ENCODE measurements at regions not wholly inside any gene's neighbourhood (a gene's known extent, or its start where the extent isn't known, plus 50 kb on each side); places are given as distances from the start of the nearest gene placed in this dataset.
A peak's percentile ranks its signal among the peaks of the same experiment; 100 is the strongest.
"Not testable (repeated sequence)": the region's sequence is repeated elsewhere in the genome, so short reads cannot be mapped to it uniquely, and the experiment has no call there.

- Histone ChIP-seq H3K4me1 (ENCODE audit: low read depth) (no peaks in the 10 kb centered on the region), H3K36me3 (ENCODE audit: low read depth) (no peaks in the 10 kb centered on the region), H3K4me3 (no peak overlapping the region), H3K9me3 (peaks cover 14% of the 10 kb centered on the region)
- TF ChIP-seq, protein P1, sequence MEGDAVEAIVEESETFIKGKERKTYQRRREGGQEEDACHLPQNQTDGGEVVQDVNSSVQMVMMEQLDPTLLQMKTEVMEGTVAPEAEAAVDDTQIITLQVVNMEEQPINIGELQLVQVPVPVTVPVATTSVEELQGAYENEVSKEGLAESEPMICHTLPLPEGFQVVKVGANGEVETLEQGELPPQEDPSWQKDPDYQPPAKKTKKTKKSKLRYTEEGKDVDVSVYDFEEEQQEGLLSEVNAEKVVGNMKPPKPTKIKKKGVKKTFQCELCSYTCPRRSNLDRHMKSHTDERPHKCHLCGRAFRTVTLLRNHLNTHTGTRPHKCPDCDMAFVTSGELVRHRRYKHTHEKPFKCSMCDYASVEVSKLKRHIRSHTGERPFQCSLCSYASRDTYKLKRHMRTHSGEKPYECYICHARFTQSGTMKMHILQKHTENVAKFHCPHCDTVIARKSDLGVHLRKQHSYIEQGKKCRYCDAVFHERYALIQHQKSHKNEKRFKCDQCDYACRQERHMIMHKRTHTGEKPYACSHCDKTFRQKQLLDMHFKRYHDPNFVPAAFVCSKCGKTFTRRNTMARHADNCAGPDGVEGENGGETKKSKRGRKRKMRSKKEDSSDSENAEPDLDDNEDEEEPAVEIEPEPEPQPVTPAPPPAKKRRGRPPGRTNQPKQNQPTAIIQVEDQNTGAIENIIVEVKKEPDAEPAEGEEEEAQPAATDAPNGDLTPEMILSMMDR (IDR thresholded peaks at IDR 0.05), result no peak
- DNase-seq (no peak), ATAC-seq (no peak)
- intact Hi-C loops (cut with DNase I, micrococcal nuclease), result no loop called here
These were observed 135.1 kb upstream of the TRIM24 start for GRCh38 chr7:138324941-138325340.

- Histone ChIP-seq H3K4me1 (ENCODE audit: low read depth) (no peaks in the 10 kb centered on the region), H3K9me3 (peaks cover 14% of the 10 kb centered on the region), H3K36me3 (ENCODE audit: low read depth) (no peaks in the 10 kb centered on the region), H3K4me3 (no peak overlapping the region)
- intact Hi-C loops (cut with DNase I, micrococcal nuclease), result no loop called here
- DNase-seq, result no peak
- TF ChIP-seq, protein P1 (IDR thresholded peaks at IDR 0.05), result no peak
- no peak for ATAC-seq
These were observed 134.6 kb upstream of the TRIM24 start for GRCh38 chr7:138325434-138325833.

DNA sequence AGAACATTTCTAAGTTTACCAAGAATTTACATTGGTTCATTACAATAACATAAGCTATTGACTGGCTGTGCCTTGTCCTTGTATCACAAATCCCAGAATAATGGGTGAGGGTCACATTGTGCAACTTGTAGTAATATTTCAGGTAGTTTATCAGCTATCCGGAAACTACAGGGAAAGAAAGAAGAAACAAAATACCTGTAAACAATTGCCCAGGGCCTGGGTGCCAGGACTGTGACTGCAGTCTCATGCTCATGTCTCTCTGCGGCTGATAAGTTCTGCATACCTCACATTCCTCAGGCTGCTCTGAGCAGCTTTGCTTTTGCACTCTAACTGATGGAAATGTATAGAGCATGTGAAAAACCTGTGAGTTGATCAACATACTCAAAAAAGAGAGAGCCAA is 131.8 kb upstream of the TRIM24 start:
- intact Hi-C loops (cut with DNase I, micrococcal nuclease), result no loop called here

GRCh38 chr7:138332850-138333249 is 127.2 kb upstream of the TRIM24 start:
- DNase-seq; H3K4me1 ChIP-seq (ENCODE audit: low read depth); ATAC-seq; H3K36me3 ChIP-seq (ENCODE audit: low read depth); intact Hi-C loops (cut with DNase I, micrococcal nuclease); H3K4me3 ChIP-seq: not testable (repeated sequence)
- peaks cover 48% of the 10 kb centered on the region for H3K9me3 ChIP-seq

More for the DNA sequence above, 131.8 kb upstream of the TRIM24 start:
- DNase-seq, result no peak
- H3K4me1 ChIP-seq (ENCODE audit: low read depth), result no peaks in the 10 kb centered on the region
- peaks cover 34% of the 10 kb centered on the region for H3K9me3 ChIP-seq
- no peak for ATAC-seq
- no peak overlapping the region for H3K4me3 ChIP-seq
- H3K36me3 ChIP-seq (ENCODE audit: low read depth), result no peaks in the 10 kb centered on the region
- TF ChIP-seq, protein P1 (IDR thresholded peaks at IDR 0.05), result no peak

DNA sequence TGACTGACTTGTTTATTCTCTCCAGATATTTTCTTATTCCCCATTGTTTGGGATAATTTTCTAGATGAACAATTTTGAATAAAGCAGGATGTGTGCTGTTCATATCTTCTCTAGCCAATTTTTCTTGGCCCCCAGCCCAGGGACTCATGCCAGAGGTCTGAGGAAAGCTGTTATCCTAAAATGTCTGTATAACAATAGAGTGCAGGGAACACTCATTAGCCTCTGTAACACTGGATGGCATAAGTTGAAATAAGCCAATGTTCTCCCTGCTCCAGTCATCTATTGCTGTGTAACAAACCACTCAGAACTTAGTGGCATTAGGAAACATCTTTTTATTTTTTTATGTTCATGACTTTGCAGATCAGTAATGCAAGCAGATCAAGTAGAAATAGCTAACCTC is 121.7 kb upstream of the TRIM24 start:
- Histone ChIP-seq H3K36me3 (ENCODE audit: low read depth) (no peaks in the 10 kb centered on the region), H3K4me3 (no peak overlapping the region), H3K9me3 (peaks cover 50% of the 10 kb centered on the region), H3K4me1 (ENCODE audit: low read depth) (no peaks in the 10 kb centered on the region)
- TF ChIP-seq, protein P1 (IDR thresholded peaks at IDR 0.05), result no peak
- DNase-seq (peak in 1 of 3 donors; percentile 10), ATAC-seq (no peak)
- intact Hi-C loops (cut with DNase I, micrococcal nuclease), result no loop called here

DNA sequence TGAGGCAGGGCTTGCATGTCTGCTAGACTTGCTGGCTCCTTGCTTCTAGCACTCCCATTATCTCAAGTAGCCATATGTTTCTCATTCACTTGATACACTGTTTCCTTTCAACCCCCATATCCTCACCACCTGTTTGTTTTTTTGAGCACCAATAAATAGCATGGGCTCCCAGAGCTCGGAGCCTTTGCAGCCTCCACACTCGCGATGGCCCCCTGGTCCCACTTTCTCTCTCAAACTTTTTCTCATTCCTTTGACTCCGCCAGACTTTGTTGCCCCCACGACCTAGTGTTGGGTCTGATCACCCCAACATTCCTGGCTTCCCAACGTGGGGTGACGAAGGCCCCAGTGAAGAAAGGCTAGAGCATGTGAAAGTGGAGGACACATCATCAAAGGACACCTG is 120.8 kb upstream of the TRIM24 start:
- peaks cover 48% of the 10 kb centered on the region for H3K9me3 ChIP-seq

DNA sequence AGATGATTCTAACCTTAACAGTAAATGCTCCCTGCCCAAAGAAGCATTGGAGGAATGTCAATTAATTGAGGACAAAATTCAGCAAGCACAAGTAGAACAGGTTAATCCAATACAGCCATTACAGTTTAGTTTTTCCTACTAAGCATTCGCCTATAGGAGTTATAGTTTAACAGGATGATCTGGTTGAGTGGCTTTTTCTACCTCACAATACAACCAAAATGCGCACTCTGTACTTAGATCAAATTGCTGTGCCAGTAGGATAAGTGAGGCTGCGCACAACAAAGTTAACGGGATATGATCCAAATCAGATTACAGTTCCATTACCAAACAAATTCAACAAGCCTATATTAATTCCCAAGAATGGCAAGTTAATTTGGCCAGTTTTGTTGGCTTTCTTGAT is 117.1 kb upstream of the TRIM24 start:
- ATAC-seq (no peak), DNase-seq (no peak)
- Histone ChIP-seq H3K4me3 (no peak overlapping the region), H3K4me1 (ENCODE audit: low read depth) (no peaks in the 10 kb centered on the region), H3K36me3 (ENCODE audit: low read depth) (no peaks in the 10 kb centered on the region), H3K9me3 (peaks cover 49% of the 10 kb centered on the region)
- TF ChIP-seq, protein P1 (IDR thresholded peaks at IDR 0.05), result no peak
- intact Hi-C loops (cut with DNase I, micrococcal nuclease), result no loop called here

More for the DNA sequence above, 120.8 kb upstream of the TRIM24 start:
- DNase-seq; ATAC-seq; intact Hi-C loops (cut with DNase I, micrococcal nuclease); H3K4me3 ChIP-seq; H3K36me3 ChIP-seq (ENCODE audit: low read depth); H3K4me1 ChIP-seq (ENCODE audit: low read depth): not testable (repeated sequence)

All from mucosa of descending colon (tissue), 3 donors.